ENCODE measurements at regions not wholly inside any gene's neighbourhood (a gene's known extent, or its start where the extent isn't known, plus 50 kb on each side); places are given as distances from the start of the nearest gene placed in this dataset.

GRCh38 chr12:76611533-76611932, 52.0 kb upstream of the OSBPL8 start:
- peak; percentile 84 for DNase-seq

GRCh38 chr12:76614364-76614763, 54.8 kb upstream of the OSBPL8 start:
- no peak for DNase-seq

GRCh38 chr12:76618031-76618430, 58.5 kb upstream of the OSBPL8 start:
- no peak for DNase-seq

- DNase-seq, result peak; percentile 11
Observed at GRCh38 chr12:76621582-76622024, 62.0 kb upstream of the OSBPL8 start.

- DNase-seq, result no peak
Observed at GRCh38 chr12:76622351-76622750, 62.8 kb upstream of the OSBPL8 start.

- DNase-seq, result no peak
Observed at GRCh38 chr12:76622915-76623314, 63.3 kb upstream of the OSBPL8 start.

- DNase-seq, result no peak
Observed at GRCh38 chr12:76623931-76624330, 64.4 kb upstream of the OSBPL8 start.

- DNase-seq, result no peak
Observed at GRCh38 chr12:76627346-76628135, 68.0 kb upstream of the OSBPL8 start.

- DNase-seq, result no peak
Observed at GRCh38 chr12:76628745-76629144, 69.2 kb upstream of the OSBPL8 start.

- DNase-seq, result no peak
Observed at GRCh38 chr12:76631741-76632140, 72.2 kb upstream of the OSBPL8 start.

- DNase-seq, result no peak
Observed at GRCh38 chr12:76633415-76633814, 73.8 kb upstream of the OSBPL8 start.

- no peak for DNase-seq
Observed at GRCh38 chr12:76634133-76634532, 74.6 kb upstream of the OSBPL8 start.

- no peak for DNase-seq
Observed at GRCh38 chr12:76636121-76636692, 76.6 kb upstream of the OSBPL8 start.

- peak; percentile 12 for DNase-seq
Observed at GRCh38 chr12:76637807-76638206, 78.2 kb upstream of the OSBPL8 start.

GRCh38 chr12:76639646-76640045, 80.1 kb upstream of the OSBPL8 start:
- DNase-seq, result no peak

GRCh38 chr12:76641073-76641472, 81.5 kb upstream of the OSBPL8 start:
- no peak for DNase-seq

GRCh38 chr12:76641961-76642360, 82.4 kb upstream of the OSBPL8 start:
- no peak for DNase-seq

GRCh38 chr12:76643438-76643837, 83.9 kb upstream of the OSBPL8 start:
- no peak for DNase-seq

- DNase-seq, result no peak
Observed at GRCh38 chr12:76644950-76645349, 85.4 kb upstream of the OSBPL8 start.

- DNase-seq, result no peak
Observed at GRCh38 chr12:76645934-76646333, 86.4 kb upstream of the OSBPL8 start.

GRCh38 chr12:76646366-76646765, 86.8 kb upstream of the OSBPL8 start:
- no peak for DNase-seq

- no peak for DNase-seq
Observed at GRCh38 chr12:76649099-76649498, 89.5 kb upstream of the OSBPL8 start.

GRCh38 chr12:76652402-76652801, 92.8 kb upstream of the OSBPL8 start:
- no peak for DNase-seq

GRCh38 chr12:76653342-76653741, 93.8 kb upstream of the OSBPL8 start:
- no peak for DNase-seq

- no peak for DNase-seq
Observed at GRCh38 chr12:76664731-76665130, 99.2 kb upstream of the ZDHHC17 start.
